ENCODE measurements at regions not wholly inside any gene's neighbourhood (a gene's known extent, or its start where the extent isn't known, plus 50 kb on each side); places are given as distances from the start of the nearest gene placed in this dataset.

DNA sequence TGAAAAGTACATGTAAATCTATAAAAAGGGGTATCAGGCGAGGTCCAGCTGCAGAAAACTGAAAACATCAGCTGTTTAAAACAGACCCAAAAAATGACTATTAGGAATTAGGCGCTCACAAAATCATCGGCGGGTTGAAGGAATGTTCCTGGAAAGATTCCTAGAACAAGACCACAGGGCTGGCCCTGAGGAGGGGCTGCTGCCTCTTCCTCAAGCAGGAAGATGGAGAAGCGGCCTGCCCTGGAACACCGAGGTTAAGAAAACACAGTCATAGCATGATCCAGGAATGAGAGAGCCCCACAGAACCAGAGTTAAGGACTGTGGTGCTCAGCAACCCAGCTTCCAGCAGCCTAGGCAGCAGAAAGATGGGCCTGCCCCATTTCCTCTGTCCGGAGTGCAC lies 78.4 kb downstream of the C11orf91 start:
- Histone ChIP-seq H3K27me3 (no peaks in the 10 kb centered on the region), H3K9me3 (no peaks in the 10 kb centered on the region), H3K27ac (no peak overlapping the region), H3K4me3 (no peak overlapping the region), H3K4me1 (no peaks in the 10 kb centered on the region), H3K36me3 (no peaks in the 10 kb centered on the region)
- TF ChIP-seq, protein P1, sequence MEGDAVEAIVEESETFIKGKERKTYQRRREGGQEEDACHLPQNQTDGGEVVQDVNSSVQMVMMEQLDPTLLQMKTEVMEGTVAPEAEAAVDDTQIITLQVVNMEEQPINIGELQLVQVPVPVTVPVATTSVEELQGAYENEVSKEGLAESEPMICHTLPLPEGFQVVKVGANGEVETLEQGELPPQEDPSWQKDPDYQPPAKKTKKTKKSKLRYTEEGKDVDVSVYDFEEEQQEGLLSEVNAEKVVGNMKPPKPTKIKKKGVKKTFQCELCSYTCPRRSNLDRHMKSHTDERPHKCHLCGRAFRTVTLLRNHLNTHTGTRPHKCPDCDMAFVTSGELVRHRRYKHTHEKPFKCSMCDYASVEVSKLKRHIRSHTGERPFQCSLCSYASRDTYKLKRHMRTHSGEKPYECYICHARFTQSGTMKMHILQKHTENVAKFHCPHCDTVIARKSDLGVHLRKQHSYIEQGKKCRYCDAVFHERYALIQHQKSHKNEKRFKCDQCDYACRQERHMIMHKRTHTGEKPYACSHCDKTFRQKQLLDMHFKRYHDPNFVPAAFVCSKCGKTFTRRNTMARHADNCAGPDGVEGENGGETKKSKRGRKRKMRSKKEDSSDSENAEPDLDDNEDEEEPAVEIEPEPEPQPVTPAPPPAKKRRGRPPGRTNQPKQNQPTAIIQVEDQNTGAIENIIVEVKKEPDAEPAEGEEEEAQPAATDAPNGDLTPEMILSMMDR (IDR thresholded peaks at IDR 0.05), result no peak
- TF ChIP-seq POLR2A (IDR thresholded peaks at IDR 0.05), result no peak
- DNase-seq, result no peak

DNA sequence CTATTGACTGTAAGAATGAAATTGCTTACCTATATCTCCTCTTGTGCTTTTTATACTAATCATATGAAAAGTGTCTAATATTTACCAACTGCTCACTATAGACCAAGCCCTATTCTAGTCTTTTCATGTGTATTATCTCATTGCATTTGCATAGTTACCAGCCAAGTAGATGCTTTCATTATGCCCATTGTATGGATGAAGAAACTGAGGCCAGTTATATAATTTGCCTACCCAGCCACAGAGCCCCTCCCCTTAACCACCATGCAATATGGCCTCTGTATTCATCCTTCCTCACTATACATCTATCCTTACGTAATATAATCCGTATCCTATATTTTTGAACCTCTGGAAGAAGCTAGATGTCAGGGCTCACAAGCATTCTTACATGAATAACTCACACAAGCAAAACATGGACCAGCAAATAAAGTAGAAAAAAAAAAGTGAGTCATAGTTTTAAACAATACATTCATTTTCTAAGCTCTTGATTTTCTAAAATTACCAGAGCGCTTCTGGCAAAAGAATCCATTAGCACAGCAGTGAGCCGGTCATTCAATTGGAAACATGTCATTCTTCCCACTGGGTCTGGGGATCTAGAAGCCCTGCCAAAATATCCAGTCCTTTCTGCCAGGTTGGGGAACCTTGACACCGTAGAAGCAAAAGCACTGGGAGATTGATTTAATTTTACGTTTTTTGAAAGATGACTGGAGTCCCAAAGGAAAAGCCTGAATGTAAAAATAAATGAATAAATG lies 80.0 kb downstream of the C11orf91 start:
- Histone ChIP-seq H3K27me3 (no peaks in the 10 kb centered on the region), H3K4me3 (no peak overlapping the region), H3K4me1 (no peaks in the 10 kb centered on the region), H3K27ac (no peak overlapping the region), H3K36me3 (no peaks in the 10 kb centered on the region), H3K9me3 (no peaks in the 10 kb centered on the region)
- TF ChIP-seq, protein P1 (IDR thresholded peaks at IDR 0.05), result no peak
- TF ChIP-seq POLR2A (IDR thresholded peaks at IDR 0.05), result no peak
- DNase-seq, result no peak

GRCh38 chr11:33618956-33619355 lies 81.7 kb downstream of the C11orf91 start:
- no peaks in the 10 kb centered on the region for H3K4me1 ChIP-seq
- no peaks in the 10 kb centered on the region for H3K36me3 ChIP-seq
- H3K27ac ChIP-seq, result no peak overlapping the region
- no peak for DNase-seq
- no peaks in the 10 kb centered on the region for H3K27me3 ChIP-seq
- TF ChIP-seq, protein P1 (IDR thresholded peaks at IDR 0.05), result no peak
- no peak for TF ChIP-seq POLR2A (IDR thresholded peaks at IDR 0.05)
- H3K9me3 ChIP-seq, result no peaks in the 10 kb centered on the region
- H3K4me3 ChIP-seq, result no peak overlapping the region

DNA sequence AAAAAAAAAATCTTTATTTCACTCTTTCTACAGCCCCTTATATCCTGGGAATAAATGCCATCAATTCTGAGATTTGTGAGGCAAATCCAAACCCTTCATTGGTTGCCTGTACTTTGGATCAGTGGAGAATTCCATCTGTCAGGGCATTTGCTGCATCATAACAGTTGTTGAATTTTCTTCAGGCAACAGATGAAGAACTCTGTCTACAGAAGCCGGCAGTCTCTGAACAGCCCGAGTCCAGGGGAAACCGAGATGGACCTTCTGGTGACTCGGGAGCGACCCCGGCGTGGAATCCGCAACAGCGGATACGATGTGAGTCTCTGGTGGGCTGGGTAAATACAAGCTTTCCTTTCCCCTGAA lies 82.3 kb downstream of the C11orf91 start:
- no peaks in the 10 kb centered on the region for H3K9me3 ChIP-seq
- no peaks in the 10 kb centered on the region for H3K4me1 ChIP-seq
- no peaks in the 10 kb centered on the region for H3K36me3 ChIP-seq
- TF ChIP-seq POLR2A (IDR thresholded peaks at IDR 0.05), result no peak
- TF ChIP-seq, protein P1 (IDR thresholded peaks at IDR 0.05), result no peak
- no peak overlapping the region for H3K27ac ChIP-seq
- no peaks in the 10 kb centered on the region for H3K27me3 ChIP-seq
- DNase-seq, result no peak
- H3K4me3 ChIP-seq, result no peak overlapping the region

GRCh38 chr11:33617672-33618350 lies 82.8 kb downstream of the C11orf91 start:
- TF ChIP-seq, protein P1 (IDR thresholded peaks at IDR 0.05), result no peak
- no peak for TF ChIP-seq POLR2A (IDR thresholded peaks at IDR 0.05)
- Histone ChIP-seq H3K4me3 (no peak overlapping the region), H3K4me1 (no peaks in the 10 kb centered on the region), H3K9me3 (no peaks in the 10 kb centered on the region), H3K27ac (no peak overlapping the region), H3K27me3 (no peaks in the 10 kb centered on the region), H3K36me3 (no peaks in the 10 kb centered on the region)
- DNase-seq, result no peak
